Middle frontal gyrus (tissue), 1 donor: ENCODE measurements at regions not wholly inside any gene's neighbourhood (a gene's known extent, or its start where the extent isn't known, plus 50 kb on each side); places are given as distances from the start of the nearest gene placed in this dataset.
"Not testable (repeated sequence)": the region's sequence is repeated elsewhere in the genome, so short reads cannot be mapped to it uniquely, and the experiment has no call there.

ENCODE experiments used
- DNase-seq: peaks from one replicate; pipeline ENCODE4 v3.0.0-alpha.2; 2015; ENCODE audit warnings: low spot score; ENCODE audit errors: extremely low spot score

- no peak for DNase-seq
Measured at GRCh38 chr14:30158299-30158698, 230.7 kb upstream of the PRKD1 start.

- DNase-seq = peak; percentile 10
Measured at GRCh38 chr14:30159374-30159773, 231.7 kb upstream of the PRKD1 start.

GRCh38 chr14:30160608-30161007, 233.0 kb upstream of the PRKD1 start:
- no peak for DNase-seq

GRCh38 chr14:30162066-30162465, 234.4 kb upstream of the PRKD1 start:
- no peak for DNase-seq

- DNase-seq = no peak
Measured at GRCh38 chr14:30165255-30165654, 237.6 kb upstream of the PRKD1 start.

GRCh38 chr14:30177781-30178180, 250.1 kb upstream of the PRKD1 start:
- no peak for DNase-seq

GRCh38 chr14:30179381-30180130, 251.9 kb upstream of the PRKD1 start:
- no peak for DNase-seq

GRCh38 chr14:30180219-30180618, 252.6 kb upstream of the PRKD1 start:
- DNase-seq = no peak

- DNase-seq = no peak
Measured at GRCh38 chr14:30185832-30186231, 258.2 kb upstream of the PRKD1 start.

GRCh38 chr14:30191639-30192279, 264.1 kb upstream of the PRKD1 start:
- no peak for DNase-seq

- DNase-seq = no peak
Measured at GRCh38 chr14:30193101-30193500, 265.5 kb upstream of the PRKD1 start.

- DNase-seq = peak; percentile 13
Measured at GRCh38 chr14:30193845-30194501, 266.3 kb upstream of the PRKD1 start.

GRCh38 chr14:30194741-30195148, 267.1 kb upstream of the PRKD1 start:
- no peak for DNase-seq

- DNase-seq = no peak
Measured at GRCh38 chr14:30195941-30196340, 268.3 kb upstream of the PRKD1 start.

GRCh38 chr14:30196861-30197260, 269.2 kb upstream of the PRKD1 start:
- no peak for DNase-seq

- DNase-seq = not testable (repeated sequence)
Measured at GRCh38 chr14:30198720-30199119, 271.1 kb upstream of the PRKD1 start.

GRCh38 chr14:30204431-30204980, 276.9 kb upstream of the PRKD1 start:
- no peak for DNase-seq

GRCh38 chr14:30209136-30209535, 281.5 kb upstream of the PRKD1 start:
- DNase-seq = no peak

- no peak for DNase-seq
Measured at GRCh38 chr14:30210630-30211029, 283.0 kb upstream of the PRKD1 start.

GRCh38 chr14:30211326-30211725, 283.7 kb upstream of the PRKD1 start:
- DNase-seq = no peak

- no peak for DNase-seq
Measured at GRCh38 chr14:30214014-30214413, 286.4 kb upstream of the PRKD1 start.

GRCh38 chr14:30214461-30215090, 286.9 kb upstream of the PRKD1 start:
- DNase-seq = peak; percentile 61
